ENCODE measurements at regions not wholly inside any gene's neighbourhood (a gene's known extent, or its start where the extent isn't known, plus 50 kb on each side); places are given as distances from the start of the nearest gene placed in this dataset.
A peak's percentile ranks its signal among the peaks of the same experiment; 100 is the strongest.

GRCh38 chr12:11540156-11540555 lies 109.3 kb upstream of the ETV6 start:
- DNase-seq: no peak

GRCh38 chr12:11540615-11541310 lies 108.7 kb upstream of the ETV6 start:
- no peak for DNase-seq

DNA sequence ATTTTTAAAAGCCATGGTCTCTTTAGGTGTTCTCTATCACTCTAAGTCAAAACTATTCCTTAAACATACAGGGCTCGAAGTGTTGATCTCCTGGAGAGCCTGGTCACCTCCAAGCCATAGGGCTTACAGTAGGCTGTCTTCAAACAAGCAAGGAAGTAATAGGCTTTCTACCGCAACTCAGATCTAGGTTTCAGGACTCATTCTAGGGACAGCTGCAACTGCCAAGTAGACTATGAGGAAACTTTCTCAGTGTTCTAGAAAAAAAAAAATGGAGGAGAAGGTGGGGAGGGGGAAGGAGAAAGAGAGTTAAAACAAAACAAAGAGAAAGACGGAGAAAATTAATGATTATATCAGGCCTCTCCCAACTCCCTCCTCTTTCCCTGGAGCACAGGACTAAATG lies 106.9 kb upstream of the ETV6 start:
- DNase-seq: no peak

DNA sequence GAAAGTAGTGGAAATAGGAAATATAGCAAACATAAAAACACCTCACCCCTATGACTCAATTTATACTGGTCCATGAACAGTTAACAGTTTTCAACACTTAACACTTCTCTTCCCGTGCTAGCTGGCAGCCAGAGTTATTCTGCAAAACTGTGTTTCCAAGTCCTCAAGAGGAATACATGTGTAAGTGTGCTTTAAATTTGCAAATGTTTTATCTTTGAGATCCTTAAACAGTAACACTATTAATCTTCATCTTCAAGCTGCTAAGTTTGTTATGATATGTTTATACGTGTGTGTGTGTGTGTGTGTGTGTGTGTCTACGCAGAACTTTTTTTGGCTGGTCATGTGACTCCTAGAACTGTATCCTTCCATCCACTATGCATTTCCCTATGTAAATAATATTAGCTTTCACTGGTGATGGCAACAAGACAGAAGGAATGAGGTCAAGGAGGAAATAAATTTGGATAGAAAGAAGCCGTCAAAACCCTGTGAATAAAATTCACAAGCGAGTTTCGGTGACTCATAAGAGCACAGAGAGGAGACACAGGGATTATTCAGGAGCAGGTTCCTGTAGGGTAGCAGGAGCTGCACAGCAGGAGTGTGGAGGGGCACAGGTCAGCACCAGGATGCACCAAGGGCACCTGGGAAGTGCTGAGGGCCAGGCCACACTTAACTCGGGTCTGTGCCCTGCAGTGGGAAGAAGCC lies 105.9 kb upstream of the ETV6 start:
- DNase-seq: no peak

DNA sequence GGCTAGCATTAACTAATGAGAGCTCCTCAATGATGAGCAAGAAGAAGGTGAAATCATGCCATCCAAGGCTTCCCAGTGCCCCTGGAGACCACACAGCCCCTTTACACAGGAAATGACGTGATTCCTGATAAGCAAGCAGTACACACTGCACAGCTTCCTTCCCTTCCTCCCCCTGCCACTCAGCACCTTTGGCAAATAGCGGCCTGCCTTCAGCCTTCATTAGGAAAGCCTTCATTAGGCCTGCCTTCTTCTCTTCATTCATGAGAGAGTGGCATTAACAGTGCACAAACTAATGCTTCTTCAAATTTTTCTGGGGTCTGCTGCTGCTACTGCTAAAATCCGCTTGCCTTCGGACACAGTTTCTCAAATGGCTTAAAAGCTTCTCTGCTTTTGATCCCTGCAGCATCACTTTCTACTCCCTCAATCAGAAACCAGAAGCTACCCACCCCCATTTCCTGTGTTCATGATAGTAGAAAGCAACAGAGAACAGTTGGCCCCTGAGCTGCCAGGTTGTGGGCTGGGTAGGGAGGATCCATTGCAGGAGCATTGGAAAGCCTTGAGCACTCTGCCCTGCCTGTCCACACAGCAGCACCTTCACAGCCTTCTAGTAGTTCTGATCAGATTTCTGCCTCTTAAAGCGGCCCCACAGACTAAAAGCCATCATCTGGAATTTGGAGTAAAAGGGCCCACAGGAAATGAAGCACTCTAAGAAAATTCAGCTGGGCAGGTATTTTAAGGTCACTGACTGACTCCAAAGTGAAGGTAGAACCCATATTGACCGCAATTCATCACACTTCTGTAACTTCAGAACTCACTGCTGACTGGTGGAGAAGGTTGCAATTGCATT lies 103.8 kb upstream of the ETV6 start:
- DNase-seq: peak; percentile 47

- peak; percentile 5 for DNase-seq
These were observed 102.7 kb upstream of the ETV6 start for GRCh38 chr12:11546582-11547270.

DNA sequence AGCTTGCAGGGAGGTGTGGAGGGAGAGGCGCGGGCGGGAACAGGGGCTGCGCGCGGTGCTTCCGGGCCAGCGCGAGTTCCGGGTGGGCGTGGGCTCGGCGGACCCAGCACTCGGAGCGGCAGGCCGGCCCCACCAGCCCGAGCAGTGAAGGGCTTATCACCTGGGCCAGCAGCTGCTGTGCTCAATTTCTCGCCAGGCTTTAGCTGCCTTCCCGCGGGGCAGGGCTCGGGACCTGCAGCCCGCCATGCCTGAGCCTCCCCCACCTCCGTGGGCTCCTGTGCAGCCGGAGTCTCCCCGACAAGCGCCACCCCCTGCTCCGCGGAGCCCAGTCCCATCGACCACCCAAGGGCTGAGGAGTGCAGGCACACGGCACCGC lies 102.2 kb upstream of the ETV6 start:
- peak; percentile 11 for DNase-seq

- DNase-seq: no peak
These were observed 100.4 kb upstream of the ETV6 start for GRCh38 chr12:11549119-11549518.

DNA sequence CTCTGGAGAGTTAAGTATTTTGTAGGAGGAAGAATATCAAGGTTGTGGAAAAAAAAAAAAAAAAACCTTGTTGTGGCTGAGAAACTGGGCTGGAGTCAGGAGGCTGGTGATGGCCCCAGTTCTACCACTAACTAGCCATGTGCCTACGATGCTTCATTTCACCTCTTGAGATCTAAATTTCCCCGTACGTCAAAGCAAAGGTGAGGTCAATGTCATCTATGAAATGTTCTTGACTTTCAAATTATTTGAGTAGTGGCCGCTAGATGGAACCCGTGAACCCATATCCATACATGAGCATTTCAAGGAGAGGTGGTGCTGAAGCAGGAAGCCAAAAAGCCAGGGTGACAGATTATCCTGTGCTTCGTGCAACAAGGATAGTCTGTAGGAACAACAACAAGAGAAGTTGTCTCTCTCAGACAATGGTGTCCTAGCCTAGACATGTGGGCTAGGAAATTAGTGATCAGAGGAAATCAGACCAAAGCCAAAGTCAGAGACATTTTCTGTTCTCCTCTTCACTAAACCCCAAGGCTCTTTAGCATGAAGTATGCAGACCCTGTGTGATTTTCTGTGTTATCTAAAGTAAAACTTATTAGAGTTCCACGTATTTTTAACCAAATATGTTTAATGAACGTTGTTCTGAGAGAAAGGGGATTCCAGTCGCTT lies 95.5 kb upstream of the ETV6 start:
- peak; percentile 50 for DNase-seq

GRCh38 chr12:11555195-11555594 lies 94.3 kb upstream of the ETV6 start:
- DNase-seq: no peak

DNA sequence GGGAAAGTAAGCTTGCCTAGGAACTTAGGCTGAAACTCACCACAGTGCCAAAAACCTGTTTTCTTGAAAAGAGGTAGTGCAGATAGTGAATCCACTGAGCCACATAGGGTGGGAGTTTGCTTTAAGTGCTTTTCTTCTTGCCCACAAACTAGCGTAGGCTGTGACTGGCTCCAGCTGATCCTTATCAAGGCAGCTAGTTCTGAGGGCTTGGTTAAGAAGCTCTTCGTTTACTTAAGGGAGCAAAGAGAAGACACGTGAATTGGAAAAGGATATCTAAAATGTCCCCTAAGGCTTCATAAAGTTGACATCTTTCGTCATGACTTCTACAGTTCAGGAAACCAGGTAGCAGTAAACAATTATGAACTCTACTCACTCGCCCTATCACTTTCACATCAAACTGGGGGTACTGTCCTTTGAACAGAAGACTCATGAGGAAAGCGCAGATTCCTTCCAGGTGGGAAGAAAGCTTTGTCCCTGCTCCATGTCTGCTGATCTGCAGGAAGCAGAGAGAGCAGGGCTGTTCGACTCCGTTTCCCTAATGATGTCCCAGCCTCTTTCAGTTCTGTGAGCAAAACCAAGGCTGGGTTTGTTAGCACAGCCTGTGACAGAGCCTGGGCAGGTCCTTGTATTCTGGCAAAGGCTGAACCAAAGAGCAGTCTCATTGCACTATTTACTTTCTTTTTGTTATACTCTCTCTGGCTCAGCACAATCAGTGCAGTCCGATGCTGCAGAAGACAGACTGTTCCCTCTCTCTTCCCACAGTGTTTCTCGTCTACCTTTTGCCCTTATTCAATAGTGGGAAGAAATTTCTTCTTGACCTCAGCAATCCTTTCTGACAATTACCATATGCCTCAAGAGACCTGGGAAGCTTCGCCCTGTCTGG lies 93.5 kb upstream of the ETV6 start:
- DNase-seq: no peak

GRCh38 chr12:11556682-11557081 lies 92.8 kb upstream of the ETV6 start:
- DNase-seq: no peak

GRCh38 chr12:11559626-11560340 lies 89.7 kb upstream of the ETV6 start:
- DNase-seq: no peak

DNA sequence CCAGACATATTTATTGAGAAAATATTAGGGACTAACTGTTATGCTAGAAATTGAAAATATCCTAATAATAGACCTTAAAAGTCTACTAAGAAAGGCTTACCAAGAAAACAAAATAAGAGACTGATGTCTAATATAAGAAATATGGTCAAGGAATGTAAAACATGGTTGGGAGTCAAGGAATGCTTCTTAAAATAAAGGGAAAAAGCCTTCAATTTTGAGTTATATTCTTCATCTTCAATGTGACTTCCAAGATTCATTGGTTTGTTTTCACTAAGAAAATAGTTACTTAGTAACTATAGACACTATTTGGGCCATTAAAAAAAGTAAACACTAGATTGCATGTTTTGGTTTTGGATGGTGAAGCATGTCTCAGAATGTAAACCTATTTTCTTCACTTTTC lies 88.1 kb upstream of the ETV6 start:
- no peak for DNase-seq

DNA sequence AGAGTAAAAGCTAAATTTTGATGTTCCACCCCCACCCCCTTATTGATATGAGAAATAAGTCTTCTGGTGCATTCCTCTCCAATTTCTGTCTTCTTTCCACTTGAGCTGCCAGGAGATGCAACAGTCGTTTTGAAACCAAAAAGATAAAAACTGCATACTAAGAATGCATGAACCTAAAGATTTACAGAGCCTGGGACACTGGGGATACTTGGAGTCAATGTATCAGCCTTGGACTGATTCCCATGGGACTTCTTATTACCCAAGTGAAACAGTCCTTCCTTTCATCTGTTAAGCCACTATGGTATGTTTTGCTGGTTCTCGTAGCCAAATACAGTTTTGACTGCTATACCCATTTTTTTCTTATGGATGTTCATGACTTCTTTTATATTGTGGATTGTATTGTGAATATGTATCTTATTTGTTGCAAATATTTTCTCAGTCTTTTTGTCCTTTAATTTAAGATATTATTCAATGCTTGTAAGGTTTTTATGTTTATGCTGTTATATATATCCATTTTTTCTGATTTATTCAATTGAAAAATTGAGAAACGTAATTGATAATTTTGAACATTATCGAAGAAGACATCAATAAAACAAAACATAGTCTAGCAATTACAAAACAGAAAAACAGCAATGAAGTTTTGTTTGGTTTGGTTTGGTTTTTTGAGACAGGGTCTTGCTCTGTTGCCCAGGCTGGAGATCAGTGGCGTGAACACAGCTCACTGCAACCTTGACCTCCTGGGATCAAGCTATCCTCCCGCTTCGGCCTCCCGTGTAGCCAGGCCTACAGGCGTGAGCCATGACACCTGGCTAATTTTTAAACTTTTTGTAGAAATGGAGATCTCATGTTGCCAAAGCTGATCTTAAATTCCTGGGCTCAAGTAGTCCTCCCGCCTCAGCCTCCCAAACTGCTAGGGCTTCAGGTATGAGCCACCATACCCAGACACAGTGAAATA lies 85.4 kb upstream of the ETV6 start:
- no peak for DNase-seq

DNA sequence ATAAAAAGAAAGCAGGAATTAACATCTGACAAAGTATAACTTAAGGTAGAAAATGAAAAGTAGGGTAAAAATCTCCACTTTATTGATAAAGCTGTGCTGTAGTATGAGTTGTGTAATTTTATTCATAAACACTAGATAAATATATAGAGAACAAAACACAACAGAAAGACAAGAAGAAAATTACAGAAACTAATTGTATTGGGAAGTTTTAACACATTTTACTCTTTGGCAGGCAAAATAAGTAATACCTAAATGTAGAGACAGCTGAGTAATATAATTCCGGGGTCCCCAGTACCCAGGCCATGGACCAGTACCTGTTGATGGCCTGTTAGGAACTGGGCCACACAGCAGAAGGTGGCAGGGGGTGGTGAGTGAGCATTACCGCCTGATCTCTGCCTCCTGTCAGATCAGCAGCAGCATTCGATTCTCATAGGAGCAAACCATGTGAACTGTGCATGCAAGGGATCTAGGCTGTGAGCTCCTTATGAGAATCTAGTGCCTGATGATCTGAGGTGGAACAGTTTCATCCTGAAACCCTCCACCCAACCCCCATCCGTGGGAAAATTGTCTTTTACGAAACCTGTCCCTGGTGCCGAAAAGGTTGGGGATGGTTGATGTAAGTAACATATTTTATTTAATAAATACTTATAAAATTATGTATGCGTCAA lies 84.4 kb upstream of the ETV6 start:
- DNase-seq: no peak

GRCh38 chr12:11565752-11566151 lies 83.7 kb upstream of the ETV6 start:
- DNase-seq: no peak

- no peak for DNase-seq
These were observed 81.2 kb upstream of the ETV6 start for GRCh38 chr12:11568155-11568761.

Measured in stimulated activated CD4-positive, alpha-beta T cell treated with anti-CD3 and anti-CD28 coated beads, Interleukin-1b, Interleukin-23, amount 100 ng/mL, for 48 hours (primary cell).